Vagina (tissue), 2 donors: ENCODE measurements at regions not wholly inside any gene's neighbourhood (a gene's known extent, or its start where the extent isn't known, plus 50 kb on each side); places are given as distances from the start of the nearest gene placed in this dataset.

Experiments used
- CTCF ChIP-seq, 3 experiments: fragments of 450-650 bp in 2 of 3; fragments of 200-600 bp in 1 of 3; sonication (generic) in 1 of 3; IDR thresholded peaks; one replicate each; pipeline ENCODE4 v1.5.1; 2017 to 2019; ENCODE audit warnings: antibody characterized with exemption in 3 of 3, mild to moderate bottlenecking in 2 of 3, moderate library complexity in 2 of 3
- POLR2A ChIP-seq, 2 donors: fragments of 450-650 bp; IDR thresholded peaks; one replicate each; pipeline ENCODE4 v1.6.1; 2017; ENCODE audit warnings: antibody characterized with exemption in 2 of 2, mild to moderate bottlenecking in 2 of 2, moderate library complexity in 2 of 2
- POLR2AphosphoS5 ChIP-seq, 2 donors: sonication (generic); formaldehyde crosslinking; IDR thresholded peaks; one replicate each; pipeline ENCODE4 v1.9.0; 2017; ENCODE audit warnings: antibody characterized with exemption in 2 of 2, mild to moderate bottlenecking in 2 of 2, low read depth in 1 of 2; ENCODE audit not compliant: insufficient read depth in 1 of 2

DNA sequence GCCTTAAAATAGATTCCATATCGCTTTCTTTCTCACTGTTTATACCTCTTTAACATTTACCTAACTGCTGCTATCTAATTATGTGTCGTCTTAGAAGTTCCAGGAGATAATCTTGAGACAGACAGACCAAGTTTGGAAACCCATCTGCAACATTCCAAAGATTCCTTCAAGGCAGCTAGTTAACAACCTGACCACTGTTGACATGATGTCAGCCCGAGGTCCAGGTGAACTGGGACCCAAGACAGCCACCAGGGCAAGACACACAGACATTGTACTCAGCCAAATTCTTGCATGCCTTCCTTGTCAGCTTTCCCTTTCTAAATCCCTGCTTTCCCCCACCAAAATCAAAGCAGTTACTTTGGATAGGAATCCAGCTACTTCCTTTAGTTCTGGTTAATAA is 1476.5 kb upstream of the PRR20A start:
- TF ChIP-seq CTCF (IDR thresholded peaks at IDR 0.05) (no peak), POLR2A (IDR thresholded peaks at IDR 0.05) (no peak), POLR2AphosphoS5 (IDR thresholded peaks at IDR 0.05; ENCODE audit: insufficient read depth in 1 of 2, low read depth in 1 of 2) (no peak)
